Hematopoietic multipotent progenitor cell treated with erythropoietin and hydrocortisone succinate and interleukin-3 and kit ligand, for 17 days (in vitro differentiated cells): ENCODE measurements at regions not wholly inside any gene's neighbourhood (a gene's known extent, or its start where the extent isn't known, plus 50 kb on each side); places are given as distances from the start of the nearest gene placed in this dataset.

Experiments
- DNase-seq: peaks from one replicate; pipeline ENCODE4 v3.0.0-alpha.2; 2015; ENCODE audit warnings: low spot score

GRCh38 chr6:105907301-105907700, 178.8 kb upstream of the PRDM1 start:
- DNase-seq, result no peak

- no peak for DNase-seq
Measured at GRCh38 chr6:105902401-105903031, 183.6 kb upstream of the PRDM1 start.

DNA sequence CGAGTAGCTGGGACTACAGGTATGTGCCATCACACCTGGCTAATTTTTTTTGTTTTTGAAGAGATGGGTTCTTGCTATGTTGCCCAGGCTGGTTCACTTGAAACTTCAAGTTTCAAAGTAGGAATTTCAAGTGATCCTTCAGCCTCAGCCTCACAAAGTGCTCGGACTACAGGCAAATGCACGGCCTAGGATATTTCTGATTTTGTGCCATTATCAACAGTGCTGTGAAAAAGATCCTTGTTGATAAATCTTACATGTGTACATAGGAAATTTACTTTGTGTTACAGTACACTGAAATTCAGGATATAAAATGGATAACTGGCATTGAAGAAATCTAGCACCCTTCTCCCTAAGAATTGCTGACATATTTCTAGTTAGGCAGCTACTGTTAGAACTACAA, 184.6 kb upstream of the PRDM1 start:
- DNase-seq, result no peak

DNA sequence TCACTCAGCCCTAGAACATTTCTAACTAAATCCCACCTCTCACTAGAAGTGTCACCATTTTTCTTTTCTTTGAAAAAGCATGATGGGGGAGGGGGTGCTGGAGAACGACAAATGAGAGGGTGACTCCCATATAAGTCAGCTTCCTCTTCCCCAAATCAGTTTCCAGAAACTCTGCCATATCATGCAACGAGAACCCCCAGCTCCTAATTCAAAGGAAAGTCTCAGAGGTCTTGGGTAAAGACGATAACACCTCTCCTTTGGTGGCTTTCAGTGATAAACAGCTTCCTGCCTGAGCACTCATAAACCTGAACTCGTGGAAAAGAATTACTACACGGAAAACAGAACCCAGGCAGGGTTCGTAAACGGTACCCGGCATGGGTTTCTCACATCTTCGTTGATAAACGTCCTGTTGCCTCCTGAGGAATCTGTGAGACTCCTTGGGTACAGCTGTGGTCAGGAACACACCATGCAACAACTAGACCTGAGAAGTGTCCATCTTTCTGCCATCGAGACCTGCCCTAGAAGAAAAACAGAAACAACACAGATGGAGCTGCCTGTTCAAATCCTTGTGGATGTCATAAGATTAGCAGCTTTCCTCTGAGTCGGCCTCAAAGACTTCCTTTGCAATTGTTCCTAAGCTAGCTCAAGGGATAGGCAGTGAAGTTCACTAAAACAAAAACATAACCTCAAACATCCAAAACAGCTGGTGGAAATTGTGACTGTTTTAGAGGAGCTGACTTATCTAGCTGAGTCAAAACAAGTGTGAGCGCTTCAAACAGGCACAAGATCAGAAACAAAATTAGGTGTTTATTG, 185.8 kb upstream of the PRDM1 start:
- no peak for DNase-seq

DNA sequence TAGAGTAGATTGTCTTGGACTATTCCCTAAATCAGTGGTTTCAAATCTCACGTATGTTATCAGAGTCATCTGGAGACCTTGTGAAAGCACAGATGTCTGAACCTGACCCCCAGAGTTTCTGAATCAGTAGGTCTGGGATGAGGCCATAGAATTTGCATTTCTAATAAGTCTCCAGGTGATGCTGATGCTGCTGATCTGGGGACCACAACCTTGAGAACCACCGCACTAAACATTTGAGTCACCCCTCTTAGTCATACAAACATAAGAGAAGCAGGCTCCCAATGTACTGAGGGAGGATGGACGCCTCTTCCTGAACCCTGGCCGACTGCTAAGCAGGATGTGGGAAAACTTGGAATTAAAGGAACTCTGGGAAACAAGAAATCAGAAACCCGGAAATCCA, 187.8 kb upstream of the PRDM1 start:
- DNase-seq, result no peak

- DNase-seq, result no peak
Measured at GRCh38 chr6:105897131-105897530, 189.0 kb upstream of the PRDM1 start.

DNA sequence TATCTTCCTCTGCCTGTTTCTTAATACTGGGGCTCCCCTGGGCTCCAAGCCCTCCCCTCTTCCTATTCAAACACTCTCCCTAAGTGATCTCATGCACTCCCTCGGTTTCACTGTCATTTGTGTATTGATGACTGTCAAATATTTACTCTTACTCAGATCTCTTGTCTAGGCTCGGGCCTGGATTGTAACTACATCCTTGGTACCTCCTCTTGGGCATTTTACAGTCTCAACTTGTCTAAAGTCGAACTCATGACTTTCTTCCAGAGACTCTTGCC, 189.4 kb upstream of the PRDM1 start:
- no peak for DNase-seq

DNA sequence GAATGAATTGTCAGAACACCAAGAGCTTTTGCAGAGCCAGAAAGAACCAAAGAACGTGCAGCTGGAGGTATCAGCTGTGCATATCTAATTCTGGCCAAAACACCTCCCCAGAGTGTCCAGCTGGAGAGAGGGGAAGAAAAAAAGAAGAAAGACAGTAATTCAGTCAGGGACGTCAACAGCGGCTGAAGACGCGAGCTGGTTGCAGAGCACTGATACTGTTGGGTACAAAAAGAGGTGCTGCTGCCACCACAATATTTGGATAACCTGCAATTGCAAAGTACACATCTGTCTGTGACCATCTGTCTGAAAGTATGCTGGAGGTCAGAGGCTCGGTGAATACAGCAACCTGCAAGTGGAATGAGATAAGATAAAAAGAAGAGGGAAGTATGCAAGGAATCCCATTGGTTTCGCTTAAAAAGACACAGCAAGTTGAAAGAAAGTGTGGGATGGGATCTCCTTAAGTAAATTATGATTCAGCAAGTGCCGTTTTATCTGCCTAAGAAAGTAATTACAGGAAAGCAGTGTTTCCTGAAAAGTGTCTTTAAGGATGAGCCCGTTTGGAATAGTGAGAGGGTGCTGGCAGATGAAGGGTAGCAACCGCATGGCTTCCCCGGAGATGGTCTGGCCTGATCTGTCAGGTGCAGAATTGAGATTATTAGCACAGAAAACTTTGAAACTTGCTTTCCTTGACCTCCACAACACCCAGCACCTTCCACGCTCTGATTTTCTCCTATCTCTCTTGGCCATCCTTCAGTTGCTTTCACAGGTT, 189.9 kb upstream of the PRDM1 start:
- DNase-seq, result no peak

DNA sequence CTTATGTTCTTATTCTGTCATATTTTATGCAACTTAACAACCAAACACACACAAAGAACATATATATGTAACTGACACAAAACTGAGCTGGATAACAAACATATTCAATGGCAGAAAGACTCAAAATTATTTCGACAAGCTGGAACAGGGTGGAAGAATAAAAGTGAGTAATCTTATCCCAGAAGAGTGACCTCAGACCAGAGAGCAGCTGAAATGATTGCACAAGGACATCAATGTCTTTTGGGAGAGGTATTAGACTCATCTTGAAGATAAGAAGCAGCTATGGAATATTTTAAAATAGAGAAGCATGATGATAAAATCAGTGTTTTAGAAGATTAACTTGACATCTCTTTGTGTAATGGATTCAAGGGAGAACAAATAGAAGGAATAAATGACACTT, 191.6 kb upstream of the PRDM1 start:
- no peak for DNase-seq

DNA sequence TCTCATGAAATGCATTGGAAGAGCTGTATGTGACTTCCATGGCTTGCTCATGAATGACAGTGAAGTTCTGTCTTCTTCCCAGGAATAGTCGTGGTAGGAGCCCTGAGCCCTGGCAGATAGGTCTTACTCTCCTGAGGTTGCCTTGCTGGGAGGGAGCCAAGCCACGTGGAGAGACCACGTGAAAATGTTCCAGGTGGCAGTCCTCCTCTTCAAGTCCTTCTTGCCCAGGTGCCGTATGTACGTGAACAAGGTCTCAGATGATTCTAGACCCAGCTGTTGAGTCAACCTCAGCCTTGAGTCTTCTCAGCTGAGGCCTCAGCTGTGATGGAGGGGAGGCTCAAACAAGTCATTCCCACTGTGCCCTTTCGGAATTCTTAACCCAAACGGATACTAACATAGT, 192.4 kb upstream of the PRDM1 start:
- DNase-seq, result no peak

- no peak for DNase-seq
Measured at GRCh38 chr6:105892577-105893262, 193.4 kb upstream of the PRDM1 start.

- no peak for DNase-seq
Measured at GRCh38 chr6:105890521-105891244, 195.5 kb upstream of the PRDM1 start.

GRCh38 chr6:105889902-105890301, 196.2 kb upstream of the PRDM1 start:
- DNase-seq, result no peak

- DNase-seq, result no peak
Measured at GRCh38 chr6:105886814-105887544, 199.2 kb upstream of the PRDM1 start.

GRCh38 chr6:105886066-105886813, 199.9 kb upstream of the PRDM1 start:
- no peak for DNase-seq

- DNase-seq, result no peak
Measured at GRCh38 chr6:105884426-105884825, 201.7 kb upstream of the PRDM1 start.

DNA sequence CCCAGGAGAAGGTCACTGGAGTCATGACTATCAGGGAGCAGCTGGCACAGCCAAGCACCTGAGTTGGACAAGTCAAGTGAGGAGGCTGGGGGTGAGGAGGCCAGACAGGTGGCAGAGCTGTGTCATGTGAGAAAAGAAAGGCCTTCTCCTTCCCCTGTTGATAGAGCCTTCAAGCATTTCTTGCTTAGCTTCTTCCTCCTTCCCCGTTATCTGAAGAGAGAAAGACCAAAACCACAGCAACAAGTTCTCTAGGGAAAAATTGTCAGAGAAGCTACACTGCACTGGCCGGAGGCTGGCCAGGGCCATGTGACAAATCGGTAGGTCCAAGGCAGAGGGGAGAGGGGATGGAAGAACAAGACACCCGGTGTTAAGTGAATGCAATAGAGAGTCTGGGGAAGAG, 202.1 kb upstream of the PRDM1 start:
- DNase-seq, result no peak

DNA sequence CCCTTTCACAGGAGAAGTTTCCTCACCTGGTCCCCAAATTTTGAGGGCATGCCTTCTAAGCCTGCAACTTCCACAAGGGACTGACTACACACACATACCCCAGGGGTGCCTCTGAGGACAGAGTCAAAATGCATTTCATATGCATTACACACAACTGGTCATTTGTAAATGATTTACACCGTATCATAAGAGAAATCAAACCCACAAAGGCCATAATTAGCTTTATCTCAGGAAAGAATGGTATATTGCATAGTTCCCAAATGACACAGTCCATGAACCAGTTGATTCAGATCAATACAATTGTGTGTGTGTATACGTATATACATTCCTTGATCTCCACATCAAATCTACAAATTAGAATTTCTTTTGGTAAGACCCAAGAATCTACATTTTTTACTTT, 203.3 kb upstream of the PRDM1 start:
- DNase-seq, result no peak

- DNase-seq, result no peak
Measured at GRCh38 chr6:105882121-105882803, 203.9 kb upstream of the PRDM1 start.

DNA sequence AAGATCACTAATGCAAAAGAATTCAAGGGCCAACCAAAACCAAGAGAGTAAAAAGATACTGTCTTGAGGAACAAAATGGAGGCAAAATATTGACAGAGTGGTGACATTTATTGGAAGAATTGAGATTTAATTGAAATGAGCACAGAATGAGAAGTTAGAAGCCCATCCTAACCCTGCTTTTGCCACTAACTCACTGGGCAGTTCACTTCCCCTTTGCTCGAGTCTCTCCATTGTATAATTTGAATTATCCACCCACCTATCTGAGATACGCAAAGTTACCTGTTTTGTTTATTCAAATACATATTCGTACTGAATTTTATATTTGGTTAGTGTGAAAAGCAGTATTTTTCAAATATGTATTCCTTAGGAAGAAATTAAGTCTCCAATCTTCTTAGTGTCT, 204.5 kb upstream of the PRDM1 start:
- DNase-seq, result no peak
